MM.1S (cell line): ENCODE measurements at regions not wholly inside any gene's neighbourhood (a gene's known extent, or its start where the extent isn't known, plus 50 kb on each side); places are given as distances from the start of the nearest gene placed in this dataset.

Source experiments
- EZH2phosphoT487 ChIP-seq: fragments of 300-600 bp; sonication (generic); IDR thresholded peaks from 2 replicates; pipeline ENCODE4 v1.6.1; 2018; ENCODE audit warnings: antibody characterized with exemption, low read length
- TF ChIP-seq, protein P1 (sequence below): fragments of 300-600 bp; sonication (generic); IDR thresholded peaks from 2 replicates; pipeline ENCODE4 v1.5.1; 2016; ENCODE audit warnings: antibody characterized with exemption, low read length, mixed read lengths

DNA sequence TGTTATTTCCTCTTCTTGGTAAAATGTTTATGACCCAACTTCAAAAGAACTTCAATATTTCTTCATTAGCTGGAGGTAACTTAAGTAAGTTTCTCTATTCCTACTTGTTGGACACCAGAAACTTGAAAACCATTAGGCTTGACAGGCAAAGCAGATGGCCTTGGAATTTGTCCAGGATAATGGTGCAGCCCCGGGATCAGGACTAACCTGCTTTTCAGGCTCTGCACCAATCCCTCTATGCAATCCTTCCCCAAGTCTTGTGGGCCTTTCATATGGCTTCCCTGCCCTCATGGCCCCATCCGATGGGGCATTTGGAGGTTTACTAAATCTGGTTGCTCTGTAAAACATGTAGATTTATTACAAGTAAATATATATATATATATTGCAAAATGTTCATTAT is 68.5 kb downstream of the SPINK2 start:
- TF ChIP-seq, protein P1, sequence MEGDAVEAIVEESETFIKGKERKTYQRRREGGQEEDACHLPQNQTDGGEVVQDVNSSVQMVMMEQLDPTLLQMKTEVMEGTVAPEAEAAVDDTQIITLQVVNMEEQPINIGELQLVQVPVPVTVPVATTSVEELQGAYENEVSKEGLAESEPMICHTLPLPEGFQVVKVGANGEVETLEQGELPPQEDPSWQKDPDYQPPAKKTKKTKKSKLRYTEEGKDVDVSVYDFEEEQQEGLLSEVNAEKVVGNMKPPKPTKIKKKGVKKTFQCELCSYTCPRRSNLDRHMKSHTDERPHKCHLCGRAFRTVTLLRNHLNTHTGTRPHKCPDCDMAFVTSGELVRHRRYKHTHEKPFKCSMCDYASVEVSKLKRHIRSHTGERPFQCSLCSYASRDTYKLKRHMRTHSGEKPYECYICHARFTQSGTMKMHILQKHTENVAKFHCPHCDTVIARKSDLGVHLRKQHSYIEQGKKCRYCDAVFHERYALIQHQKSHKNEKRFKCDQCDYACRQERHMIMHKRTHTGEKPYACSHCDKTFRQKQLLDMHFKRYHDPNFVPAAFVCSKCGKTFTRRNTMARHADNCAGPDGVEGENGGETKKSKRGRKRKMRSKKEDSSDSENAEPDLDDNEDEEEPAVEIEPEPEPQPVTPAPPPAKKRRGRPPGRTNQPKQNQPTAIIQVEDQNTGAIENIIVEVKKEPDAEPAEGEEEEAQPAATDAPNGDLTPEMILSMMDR: no peak
- TF ChIP-seq EZH2phosphoT487: no peak
